ENCODE measurements at regions not wholly inside any gene's neighbourhood (a gene's known extent, or its start where the extent isn't known, plus 50 kb on each side); places are given as distances from the start of the nearest gene placed in this dataset.
"Not testable (repeated sequence)": the region's sequence is repeated elsewhere in the genome, so short reads cannot be mapped to it uniquely, and the experiment has no call there.

GRCh38 chr21:10346933-10347615, 174.3 kb upstream of the TPTE start:
- CTCF ChIA-PET; DNase-seq (ENCODE audit: low read depth, low spot score); POLR2A ChIA-PET; H3K4me3 ChIP-seq (ENCODE audit: low read depth, low read length); H3K27me3 ChIP-seq (ENCODE audit: control insufficient read depth, insufficient read depth, low read length): not testable (repeated sequence)
- H3K27ac ChIP-seq (ENCODE audit: low read depth, low read length), result peak overlapping the region; percentile 21
- peaks cover 53% of the 10 kb centered on the region for H3K9me3 ChIP-seq (ENCODE audit: control insufficient read depth, insufficient read depth, low read length)

GRCh38 chr21:10347675-10348074, 173.7 kb upstream of the TPTE start:
- POLR2A ChIA-PET; H3K27ac ChIP-seq (ENCODE audit: low read depth, low read length); H3K27me3 ChIP-seq (ENCODE audit: control insufficient read depth, insufficient read depth, low read length); CTCF ChIA-PET; H3K4me3 ChIP-seq (ENCODE audit: low read depth, low read length); DNase-seq (ENCODE audit: low read depth, low spot score): not testable (repeated sequence)
- H3K9me3 ChIP-seq (ENCODE audit: control insufficient read depth, insufficient read depth, low read length), result peaks cover 49% of the 10 kb centered on the region

DNA sequence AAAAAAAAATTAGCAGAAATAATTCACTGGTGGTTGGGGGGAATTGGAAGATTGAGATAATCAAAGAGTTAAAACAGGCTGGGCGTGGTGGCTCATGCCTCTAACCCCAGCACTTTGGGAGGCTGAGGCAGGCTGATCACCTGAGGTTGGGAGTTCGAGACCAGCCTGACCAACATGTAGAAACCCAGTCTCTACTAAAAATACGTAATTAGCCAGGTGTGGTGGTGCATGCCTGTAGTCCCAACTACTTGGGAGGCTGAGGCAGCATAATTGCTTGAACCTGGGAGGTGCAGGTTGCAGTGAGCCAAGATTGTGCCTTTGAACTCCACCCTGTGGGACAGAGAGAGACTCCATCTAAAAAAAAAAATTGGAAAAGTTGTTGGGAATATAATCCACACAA, 173.2 kb upstream of the TPTE start:
- H3K27me3 ChIP-seq (ENCODE audit: control insufficient read depth, insufficient read depth, low read length); CTCF ChIA-PET; H3K4me3 ChIP-seq (ENCODE audit: low read depth, low read length); POLR2A ChIA-PET; DNase-seq (ENCODE audit: low read depth, low spot score); H3K27ac ChIP-seq (ENCODE audit: low read depth, low read length): not testable (repeated sequence)
- peaks cover 46% of the 10 kb centered on the region for H3K9me3 ChIP-seq (ENCODE audit: control insufficient read depth, insufficient read depth, low read length)

GRCh38 chr21:10354851-10355578, 166.4 kb upstream of the TPTE start:
- H3K27me3 ChIP-seq (ENCODE audit: control insufficient read depth, insufficient read depth, low read length); H3K4me3 ChIP-seq (ENCODE audit: low read depth, low read length); DNase-seq (ENCODE audit: low read depth, low spot score); POLR2A ChIA-PET; H3K27ac ChIP-seq (ENCODE audit: low read depth, low read length); CTCF ChIA-PET: not testable (repeated sequence)
- H3K9me3 ChIP-seq (ENCODE audit: control insufficient read depth, insufficient read depth, low read length), result peaks cover 16% of the 10 kb centered on the region

GRCh38 chr21:10359120-10359519, 162.3 kb upstream of the TPTE start:
- H3K9me3 ChIP-seq (ENCODE audit: control insufficient read depth, insufficient read depth, low read length), result peaks cover 19% of the 10 kb centered on the region
- POLR2A ChIA-PET; H3K27me3 ChIP-seq (ENCODE audit: control insufficient read depth, insufficient read depth, low read length); DNase-seq (ENCODE audit: low read depth, low spot score); H3K27ac ChIP-seq (ENCODE audit: low read depth, low read length); CTCF ChIA-PET; H3K4me3 ChIP-seq (ENCODE audit: low read depth, low read length): not testable (repeated sequence)

- DNase-seq (ENCODE audit: low read depth, low spot score); POLR2A ChIA-PET; H3K27ac ChIP-seq (ENCODE audit: low read depth, low read length); H3K4me3 ChIP-seq (ENCODE audit: low read depth, low read length); CTCF ChIA-PET; H3K27me3 ChIP-seq (ENCODE audit: control insufficient read depth, insufficient read depth, low read length): not testable (repeated sequence)
- peaks cover 17% of the 10 kb centered on the region for H3K9me3 ChIP-seq (ENCODE audit: control insufficient read depth, insufficient read depth, low read length)
These were observed 161.5 kb upstream of the TPTE start for GRCh38 chr21:10359911-10360310.

- CTCF ChIA-PET; H3K27me3 ChIP-seq (ENCODE audit: control insufficient read depth, insufficient read depth, low read length); H3K4me3 ChIP-seq (ENCODE audit: low read depth, low read length); DNase-seq (ENCODE audit: low read depth, low spot score); POLR2A ChIA-PET; H3K27ac ChIP-seq (ENCODE audit: low read depth, low read length): not testable (repeated sequence)
- peaks cover 15% of the 10 kb centered on the region for H3K9me3 ChIP-seq (ENCODE audit: control insufficient read depth, insufficient read depth, low read length)
These were observed 160.1 kb upstream of the TPTE start for GRCh38 chr21:10361214-10361736.

GRCh38 chr21:10362816-10363215, 158.6 kb upstream of the TPTE start:
- H3K4me3 ChIP-seq (ENCODE audit: low read depth, low read length); H3K27me3 ChIP-seq (ENCODE audit: control insufficient read depth, insufficient read depth, low read length); DNase-seq (ENCODE audit: low read depth, low spot score); CTCF ChIA-PET; POLR2A ChIA-PET; H3K27ac ChIP-seq (ENCODE audit: low read depth, low read length): not testable (repeated sequence)
- peaks cover 10% of the 10 kb centered on the region for H3K9me3 ChIP-seq (ENCODE audit: control insufficient read depth, insufficient read depth, low read length)

DNA sequence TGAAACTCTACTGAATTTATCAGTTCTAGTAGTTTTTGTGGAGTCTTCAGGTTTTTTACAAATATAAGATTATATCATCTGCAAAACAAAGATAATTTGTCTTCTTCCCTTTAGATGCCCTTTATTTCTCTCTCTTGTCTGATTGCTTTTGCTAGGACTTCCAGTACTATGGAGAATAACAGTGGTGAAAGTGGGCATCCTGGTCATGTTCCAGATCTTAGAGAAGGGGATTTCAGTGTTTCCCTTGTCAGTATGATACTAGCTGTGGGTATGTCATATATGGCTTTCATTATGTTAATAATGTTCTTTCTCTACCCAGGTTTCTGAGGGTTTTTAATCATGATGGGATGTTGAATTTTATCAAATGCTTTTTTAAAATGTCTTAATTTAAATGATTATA, 158.1 kb upstream of the TPTE start:
- peaks cover 11% of the 10 kb centered on the region for H3K9me3 ChIP-seq (ENCODE audit: control insufficient read depth, insufficient read depth, low read length)
- H3K27me3 ChIP-seq (ENCODE audit: control insufficient read depth, insufficient read depth, low read length); H3K4me3 ChIP-seq (ENCODE audit: low read depth, low read length); CTCF ChIA-PET; H3K27ac ChIP-seq (ENCODE audit: low read depth, low read length); POLR2A ChIA-PET; DNase-seq (ENCODE audit: low read depth, low spot score): not testable (repeated sequence)

- CTCF ChIA-PET; H3K4me3 ChIP-seq (ENCODE audit: low read depth, low read length); POLR2A ChIA-PET; H3K27ac ChIP-seq (ENCODE audit: low read depth, low read length); DNase-seq (ENCODE audit: low read depth, low spot score); H3K27me3 ChIP-seq (ENCODE audit: control insufficient read depth, insufficient read depth, low read length): not testable (repeated sequence)
- peaks cover 15% of the 10 kb centered on the region for H3K9me3 ChIP-seq (ENCODE audit: control insufficient read depth, insufficient read depth, low read length)
These were observed 155.2 kb upstream of the TPTE start for GRCh38 chr21:10366210-10366609.

GRCh38 chr21:10367586-10367985, 153.8 kb upstream of the TPTE start:
- peaks cover 21% of the 10 kb centered on the region for H3K9me3 ChIP-seq (ENCODE audit: control insufficient read depth, insufficient read depth, low read length)
- POLR2A ChIA-PET; H3K4me3 ChIP-seq (ENCODE audit: low read depth, low read length); H3K27me3 ChIP-seq (ENCODE audit: control insufficient read depth, insufficient read depth, low read length); CTCF ChIA-PET; DNase-seq (ENCODE audit: low read depth, low spot score); H3K27ac ChIP-seq (ENCODE audit: low read depth, low read length): not testable (repeated sequence)

- H3K27me3 ChIP-seq (ENCODE audit: control insufficient read depth, insufficient read depth, low read length); H3K4me3 ChIP-seq (ENCODE audit: low read depth, low read length); DNase-seq (ENCODE audit: low read depth, low spot score); POLR2A ChIA-PET; H3K27ac ChIP-seq (ENCODE audit: low read depth, low read length); CTCF ChIA-PET: not testable (repeated sequence)
- H3K9me3 ChIP-seq (ENCODE audit: control insufficient read depth, insufficient read depth, low read length), result peaks cover 20% of the 10 kb centered on the region
These were observed 153.0 kb upstream of the TPTE start for GRCh38 chr21:10368323-10368798.

All from AG04450 (cell line).